ENCODE measurements at regions not wholly inside any gene's neighbourhood (a gene's known extent, or its start where the extent isn't known, plus 50 kb on each side); places are given as distances from the start of the nearest gene placed in this dataset.

DNA sequence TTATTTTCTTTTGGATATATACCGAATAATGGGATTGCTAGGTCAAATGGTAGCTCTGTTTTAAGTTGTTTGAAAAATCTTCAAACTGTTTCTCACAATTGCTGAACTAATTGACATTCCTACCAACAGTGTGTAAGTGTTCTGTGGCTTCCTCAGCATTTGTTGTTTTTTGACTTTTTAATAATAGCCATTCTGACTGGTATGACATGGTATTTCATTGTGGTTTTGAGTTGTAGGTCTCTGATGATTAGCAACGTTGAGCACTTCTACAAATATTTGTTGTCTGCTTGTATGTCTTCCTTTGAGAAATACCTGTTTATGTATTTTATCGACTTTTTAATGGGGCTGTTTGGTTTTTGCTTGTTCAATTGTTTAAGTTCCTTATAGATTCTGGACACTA, 680.1 kb upstream of the GRIA3 start (continued):
- TF ChIP-seq, protein P1, sequence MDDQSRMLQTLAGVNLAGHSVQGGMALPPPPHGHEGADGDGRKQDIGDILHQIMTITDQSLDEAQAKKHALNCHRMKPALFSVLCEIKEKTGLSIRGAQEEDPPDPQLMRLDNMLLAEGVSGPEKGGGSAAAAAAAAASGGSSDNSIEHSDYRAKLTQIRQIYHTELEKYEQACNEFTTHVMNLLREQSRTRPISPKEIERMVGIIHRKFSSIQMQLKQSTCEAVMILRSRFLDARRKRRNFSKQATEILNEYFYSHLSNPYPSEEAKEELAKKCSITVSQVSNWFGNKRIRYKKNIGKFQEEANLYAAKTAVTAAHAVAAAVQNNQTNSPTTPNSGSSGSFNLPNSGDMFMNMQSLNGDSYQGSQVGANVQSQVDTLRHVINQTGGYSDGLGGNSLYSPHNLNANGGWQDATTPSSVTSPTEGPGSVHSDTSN (IDR thresholded peaks at IDR 0.05): no peak
- TF ChIP-seq NPAS2 (CRISPR knock-in tag; IDR thresholded peaks at IDR 0.05; ENCODE audit: borderline replicate concordance): no peak
- TF ChIP-seq, protein P2, sequence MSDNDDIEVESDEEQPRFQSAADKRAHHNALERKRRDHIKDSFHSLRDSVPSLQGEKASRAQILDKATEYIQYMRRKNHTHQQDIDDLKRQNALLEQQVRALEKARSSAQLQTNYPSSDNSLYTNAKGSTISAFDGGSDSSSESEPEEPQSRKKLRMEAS (IDR thresholded peaks at IDR 0.05): no peak

DNA sequence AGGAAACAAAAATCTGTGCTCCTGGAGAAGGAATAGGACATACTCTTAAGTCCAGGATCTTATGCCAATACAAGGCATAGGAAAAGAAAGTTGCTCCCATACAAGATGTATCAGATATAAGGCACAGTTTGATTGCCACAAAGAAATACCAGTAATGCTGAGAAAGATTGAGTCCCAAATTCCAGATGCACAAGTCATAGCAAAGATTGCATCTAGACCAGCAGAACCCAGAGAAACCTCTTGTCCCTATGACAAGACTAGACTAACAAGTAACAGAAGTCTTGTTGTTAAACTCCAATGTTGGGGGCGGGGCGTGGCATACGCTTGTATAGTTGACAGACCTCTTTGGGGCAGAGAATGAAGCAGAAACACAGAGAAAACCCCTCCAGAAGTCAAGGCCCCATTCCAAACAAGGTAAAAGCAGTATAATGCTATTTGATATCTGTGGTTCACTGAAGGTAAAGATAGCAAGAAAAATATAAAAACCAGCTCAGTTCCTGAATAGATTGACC, 671.5 kb upstream of the GRIA3 start:
- H3K4me2 ChIP-seq: no peak overlapping the region
- ATAC-seq (no peak), DNase-seq (ENCODE audit: low read depth in 1 of 2, low spot score in 1 of 2) (no peak), FAIRE-seq (no peak)
- ChIA-PET POLR2A (no interaction called here), CTCF (no interaction called here)
- H3K4me3 ChIP-seq: no peak overlapping the region
- no peak overlapping the region for H3K27ac ChIP-seq
- TF ChIP-seq SREBF2 (IDR thresholded peaks at IDR 0.05) (no peak), JUNB (IDR thresholded peaks at IDR 0.05) (no peak), MAFK (IDR thresholded peaks at IDR 0.05; ENCODE audit: partially characterized antibody) (no peak), HOXA7 (CRISPR knock-in tag; IDR thresholded peaks at IDR 0.05) (no peak), CEBPB (IDR thresholded peaks at IDR 0.05) (no peak), RAD21 (conservative IDR thresholded peaks at IDR 0.05 in 1 of 2, IDR thresholded peaks at IDR 0.05 in 1 of 2) (no peak), HEYL (CRISPR knock-in tag; IDR thresholded peaks at IDR 0.05) (no peak), ZSCAN20 (CRISPR knock-in tag; IDR thresholded peaks at IDR 0.05) (no peak), RFX5 (IDR thresholded peaks at IDR 0.05) (no peak), EHMT2 (IDR thresholded peaks at IDR 0.05; ENCODE audit: low read depth) (no peak)
- TF ChIP-seq, protein P3, sequence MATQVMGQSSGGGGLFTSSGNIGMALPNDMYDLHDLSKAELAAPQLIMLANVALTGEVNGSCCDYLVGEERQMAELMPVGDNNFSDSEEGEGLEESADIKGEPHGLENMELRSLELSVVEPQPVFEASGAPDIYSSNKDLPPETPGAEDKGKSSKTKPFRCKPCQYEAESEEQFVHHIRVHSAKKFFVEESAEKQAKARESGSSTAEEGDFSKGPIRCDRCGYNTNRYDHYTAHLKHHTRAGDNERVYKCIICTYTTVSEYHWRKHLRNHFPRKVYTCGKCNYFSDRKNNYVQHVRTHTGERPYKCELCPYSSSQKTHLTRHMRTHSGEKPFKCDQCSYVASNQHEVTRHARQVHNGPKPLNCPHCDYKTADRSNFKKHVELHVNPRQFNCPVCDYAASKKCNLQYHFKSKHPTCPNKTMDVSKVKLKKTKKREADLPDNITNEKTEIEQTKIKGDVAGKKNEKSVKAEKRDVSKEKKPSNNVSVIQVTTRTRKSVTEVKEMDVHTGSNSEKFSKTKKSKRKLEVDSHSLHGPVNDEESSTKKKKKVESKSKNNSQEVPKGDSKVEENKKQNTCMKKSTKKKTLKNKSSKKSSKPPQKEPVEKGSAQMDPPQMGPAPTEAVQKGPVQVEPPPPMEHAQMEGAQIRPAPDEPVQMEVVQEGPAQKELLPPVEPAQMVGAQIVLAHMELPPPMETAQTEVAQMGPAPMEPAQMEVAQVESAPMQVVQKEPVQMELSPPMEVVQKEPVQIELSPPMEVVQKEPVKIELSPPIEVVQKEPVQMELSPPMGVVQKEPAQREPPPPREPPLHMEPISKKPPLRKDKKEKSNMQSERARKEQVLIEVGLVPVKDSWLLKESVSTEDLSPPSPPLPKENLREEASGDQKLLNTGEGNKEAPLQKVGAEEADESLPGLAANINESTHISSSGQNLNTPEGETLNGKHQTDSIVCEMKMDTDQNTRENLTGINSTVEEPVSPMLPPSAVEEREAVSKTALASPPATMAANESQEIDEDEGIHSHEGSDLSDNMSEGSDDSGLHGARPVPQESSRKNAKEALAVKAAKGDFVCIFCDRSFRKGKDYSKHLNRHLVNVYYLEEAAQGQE (IDR thresholded peaks at IDR 0.05): no peak
- TF ChIP-seq, protein P4, sequence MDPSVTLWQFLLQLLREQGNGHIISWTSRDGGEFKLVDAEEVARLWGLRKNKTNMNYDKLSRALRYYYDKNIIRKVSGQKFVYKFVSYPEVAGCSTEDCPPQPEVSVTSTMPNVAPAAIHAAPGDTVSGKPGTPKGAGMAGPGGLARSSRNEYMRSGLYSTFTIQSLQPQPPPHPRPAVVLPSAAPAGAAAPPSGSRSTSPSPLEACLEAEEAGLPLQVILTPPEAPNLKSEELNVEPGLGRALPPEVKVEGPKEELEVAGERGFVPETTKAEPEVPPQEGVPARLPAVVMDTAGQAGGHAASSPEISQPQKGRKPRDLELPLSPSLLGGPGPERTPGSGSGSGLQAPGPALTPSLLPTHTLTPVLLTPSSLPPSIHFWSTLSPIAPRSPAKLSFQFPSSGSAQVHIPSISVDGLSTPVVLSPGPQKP (IDR thresholded peaks at IDR 0.05; ENCODE audit: low read depth, low read length): no peak
- TF ChIP-seq, protein P5, sequence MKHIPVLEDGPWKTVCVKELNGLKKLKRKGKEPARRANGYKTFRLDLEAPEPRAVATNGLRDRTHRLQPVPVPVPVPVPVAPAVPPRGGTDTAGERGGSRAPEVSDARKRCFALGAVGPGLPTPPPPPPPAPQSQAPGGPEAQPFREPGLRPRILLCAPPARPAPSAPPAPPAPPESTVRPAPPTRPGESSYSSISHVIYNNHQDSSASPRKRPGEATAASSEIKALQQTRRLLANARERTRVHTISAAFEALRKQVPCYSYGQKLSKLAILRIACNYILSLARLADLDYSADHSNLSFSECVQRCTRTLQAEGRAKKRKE (CRISPR knock-in tag; IDR thresholded peaks at IDR 0.05; ENCODE audit: low read depth): no peak
- TF ChIP-seq, protein P6, sequence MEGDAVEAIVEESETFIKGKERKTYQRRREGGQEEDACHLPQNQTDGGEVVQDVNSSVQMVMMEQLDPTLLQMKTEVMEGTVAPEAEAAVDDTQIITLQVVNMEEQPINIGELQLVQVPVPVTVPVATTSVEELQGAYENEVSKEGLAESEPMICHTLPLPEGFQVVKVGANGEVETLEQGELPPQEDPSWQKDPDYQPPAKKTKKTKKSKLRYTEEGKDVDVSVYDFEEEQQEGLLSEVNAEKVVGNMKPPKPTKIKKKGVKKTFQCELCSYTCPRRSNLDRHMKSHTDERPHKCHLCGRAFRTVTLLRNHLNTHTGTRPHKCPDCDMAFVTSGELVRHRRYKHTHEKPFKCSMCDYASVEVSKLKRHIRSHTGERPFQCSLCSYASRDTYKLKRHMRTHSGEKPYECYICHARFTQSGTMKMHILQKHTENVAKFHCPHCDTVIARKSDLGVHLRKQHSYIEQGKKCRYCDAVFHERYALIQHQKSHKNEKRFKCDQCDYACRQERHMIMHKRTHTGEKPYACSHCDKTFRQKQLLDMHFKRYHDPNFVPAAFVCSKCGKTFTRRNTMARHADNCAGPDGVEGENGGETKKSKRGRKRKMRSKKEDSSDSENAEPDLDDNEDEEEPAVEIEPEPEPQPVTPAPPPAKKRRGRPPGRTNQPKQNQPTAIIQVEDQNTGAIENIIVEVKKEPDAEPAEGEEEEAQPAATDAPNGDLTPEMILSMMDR (IDR thresholded peaks at IDR 0.05): no peak
- 2% methylated on average over 3 of the region's 3 CpGs for WGBS (ENCODE audit: missing lambda C conversion rate)
- no peaks in the 10 kb centered on the region for H3K4me1 ChIP-seq
- H3K9me3 ChIP-seq: no peaks in the 10 kb centered on the region
